HG02798 (cell line): ENCODE measurements at regions not wholly inside any gene's neighbourhood (a gene's known extent, or its start where the extent isn't known, plus 50 kb on each side); places are given as distances from the start of the nearest gene placed in this dataset.
"Not testable (repeated sequence)": the region's sequence is repeated elsewhere in the genome, so short reads cannot be mapped to it uniquely, and the experiment has no call there.

Experiments used
- ATAC-seq: cut with Tn5 transposase; IDR thresholded peaks from one replicate; pipeline ENCODE4 v1.9.1; 2021; ENCODE audit warnings: mild to moderate bottlenecking; ENCODE audit not compliant: unreplicated experiment, poor library complexity

DNA sequence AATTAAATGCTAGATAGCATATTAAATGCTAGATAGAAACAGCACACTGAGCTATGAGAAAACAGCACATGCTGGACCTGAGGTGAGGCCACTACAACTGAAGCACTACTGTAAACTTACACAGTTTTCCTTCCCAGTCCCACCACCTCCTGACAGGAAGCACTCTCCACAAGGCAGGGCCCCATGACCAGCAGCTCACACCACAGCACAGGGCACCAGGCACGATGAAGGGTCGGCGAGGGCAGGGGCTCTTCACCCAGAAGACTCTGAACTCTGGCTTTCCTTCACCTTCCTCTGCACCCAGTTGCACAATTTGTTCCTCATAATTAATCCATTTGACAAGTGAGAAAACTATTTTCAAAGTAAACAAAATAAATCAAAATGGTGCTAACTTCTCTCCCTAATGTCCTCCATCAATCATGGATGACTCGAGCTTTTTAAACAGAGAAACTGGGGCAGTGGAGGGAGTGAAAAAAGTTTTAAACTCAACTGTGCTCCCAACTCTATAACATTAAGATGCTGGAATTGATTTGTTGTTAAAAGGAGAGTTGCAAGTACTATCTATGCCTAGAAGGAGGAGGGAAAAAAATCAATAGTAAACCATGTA lies 568.7 kb downstream of the UQCRFS1 start:
- ATAC-seq = no peak

DNA sequence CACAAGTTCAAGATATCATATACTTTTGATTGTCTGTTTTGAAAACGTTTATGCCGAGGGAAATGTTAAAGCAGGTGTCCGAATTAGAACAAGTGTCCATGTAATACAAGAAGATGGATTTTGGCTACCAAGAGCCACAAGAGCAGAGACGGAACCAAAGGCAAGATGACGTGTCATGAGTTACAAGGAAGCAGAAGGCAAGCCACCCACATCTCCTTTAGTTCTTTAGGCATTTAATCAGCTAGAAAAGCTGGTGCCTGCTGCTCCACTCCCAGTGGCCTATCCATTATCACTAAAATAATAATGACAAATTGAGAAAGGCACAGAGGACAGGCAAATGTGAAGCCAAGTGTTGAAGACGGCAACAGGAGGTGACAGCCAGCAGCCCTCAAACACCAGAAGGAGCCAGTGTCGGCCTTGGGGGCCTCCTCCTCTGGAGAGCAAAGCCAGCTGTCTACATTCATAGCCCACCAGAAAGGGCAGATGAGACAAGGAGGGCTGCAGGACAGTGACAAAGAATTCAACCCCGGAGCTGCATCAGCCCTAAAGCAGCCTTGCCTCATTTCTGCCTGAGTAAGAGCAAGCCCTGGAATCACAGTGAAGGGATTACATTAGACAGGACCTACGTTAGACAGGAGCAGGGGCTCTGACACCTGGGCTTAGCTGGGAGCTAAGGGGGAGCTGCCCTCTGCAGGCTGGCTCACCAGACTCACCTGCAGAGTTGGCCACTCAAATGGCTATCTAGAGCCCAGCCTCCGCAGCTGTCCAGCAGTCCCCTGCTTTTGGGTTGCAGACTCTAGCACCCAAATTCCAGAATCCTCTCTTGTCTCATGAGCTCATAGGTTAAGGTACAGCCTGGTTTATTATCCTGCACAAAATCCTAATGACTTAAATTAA lies 569.9 kb downstream of the UQCRFS1 start:
- no peak for ATAC-seq

DNA sequence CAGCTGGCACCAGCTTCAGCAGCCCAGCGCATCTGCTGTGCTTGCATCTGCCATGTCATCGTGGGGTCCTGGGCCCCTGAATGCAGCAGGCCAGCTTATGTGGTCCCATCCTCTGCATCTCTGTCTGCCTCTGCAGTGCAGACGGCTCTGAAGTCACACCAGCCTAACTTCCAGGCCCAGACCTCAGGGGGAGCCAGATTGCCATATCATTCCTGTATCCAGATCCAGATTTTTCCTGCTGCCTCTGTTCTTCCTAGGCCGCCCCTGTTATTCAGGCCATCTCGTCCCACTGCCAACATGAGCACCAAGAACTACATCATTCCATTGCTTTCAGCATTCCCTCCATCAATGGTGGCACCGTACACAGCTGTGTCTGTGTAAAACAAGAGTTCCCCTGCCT lies 571.6 kb downstream of the UQCRFS1 start:
- no peak for ATAC-seq

DNA sequence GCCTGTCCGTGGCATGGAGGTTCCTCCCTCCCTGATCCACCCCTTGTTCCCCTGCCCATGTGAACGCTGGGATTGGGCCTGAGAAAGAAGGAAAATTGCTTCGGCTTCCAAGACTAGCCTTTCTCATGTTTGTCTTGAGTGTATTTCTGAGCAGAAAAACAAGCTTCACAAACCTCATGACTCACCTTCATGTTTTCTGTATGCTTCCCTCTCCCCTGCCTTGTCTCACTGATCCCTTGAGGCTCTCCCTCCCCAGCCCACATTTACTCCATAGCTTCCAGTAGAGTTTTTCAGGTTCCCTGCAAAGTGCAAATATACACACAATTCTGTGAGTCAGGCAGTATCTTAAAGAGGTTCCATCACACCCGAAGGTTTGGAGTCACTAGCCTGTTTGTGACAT lies 572.4 kb downstream of the UQCRFS1 start:
- ATAC-seq = no peak

DNA sequence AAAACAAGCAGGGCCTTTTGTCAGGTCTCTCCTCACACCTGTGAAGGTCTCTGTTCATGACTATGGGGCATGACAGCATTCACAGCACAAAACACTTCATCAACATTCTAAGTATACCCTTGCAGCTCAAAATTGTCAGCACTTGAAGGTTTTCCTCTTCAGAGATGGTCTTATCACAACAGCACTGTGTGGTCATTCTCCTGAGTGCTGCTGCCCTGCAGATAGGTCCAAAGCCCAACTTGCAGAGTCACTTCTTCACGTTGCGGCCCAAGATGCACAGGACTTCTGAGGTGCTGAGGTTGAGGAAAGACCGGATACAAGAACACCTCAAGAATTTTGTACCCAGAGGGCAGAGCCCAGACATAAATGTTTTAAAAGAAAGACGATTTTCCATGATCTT lies 574.5 kb downstream of the UQCRFS1 start:
- no peak for ATAC-seq

DNA sequence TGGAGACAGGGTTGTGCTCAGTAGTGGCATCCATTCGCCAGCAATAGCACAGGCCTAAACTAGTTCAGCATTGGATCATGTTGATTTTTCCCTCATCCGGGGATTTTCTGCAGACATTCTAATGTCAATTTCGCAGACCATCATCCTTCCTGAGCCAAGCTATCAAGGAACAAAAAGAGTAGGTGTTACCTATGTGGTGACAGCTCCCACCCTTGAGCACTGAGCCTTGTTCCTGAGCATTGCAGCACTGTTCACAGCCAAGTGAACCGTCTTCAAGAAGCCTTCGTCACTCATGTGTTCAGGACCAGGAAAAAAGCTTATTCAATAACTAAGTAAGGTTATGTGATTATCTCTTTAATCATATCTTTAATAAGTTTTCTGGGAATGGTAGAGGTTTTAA lies 576.2 kb downstream of the UQCRFS1 start:
- no peak for ATAC-seq

DNA sequence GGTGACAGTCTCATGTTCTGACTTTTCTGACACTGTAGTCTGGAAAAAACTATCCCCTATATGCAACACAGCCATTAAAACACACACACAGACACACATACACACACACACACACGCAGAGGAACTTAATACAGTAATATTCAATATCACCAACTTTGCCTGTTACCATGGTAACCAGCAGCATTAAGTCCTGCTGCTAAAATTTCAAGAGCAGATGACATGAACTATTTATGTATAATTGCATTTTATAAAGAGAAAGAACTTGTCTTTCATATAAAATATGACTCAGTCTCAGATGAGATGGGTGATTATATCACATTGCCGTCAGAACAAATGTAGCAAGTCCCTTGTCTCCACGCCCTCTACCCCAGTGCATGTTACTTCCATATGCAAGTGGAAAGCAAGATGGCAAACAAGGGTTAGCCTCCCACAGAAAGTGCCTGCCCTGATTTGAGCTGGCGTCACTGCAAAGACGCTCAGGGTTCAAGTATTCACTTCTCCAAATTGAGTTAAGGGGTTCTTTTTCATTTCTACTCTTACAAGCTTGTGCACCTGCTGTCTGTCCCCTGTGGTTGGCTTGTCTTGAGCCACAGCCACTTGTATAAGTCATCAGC lies 576.8 kb downstream of the UQCRFS1 start:
- no peak for ATAC-seq

DNA sequence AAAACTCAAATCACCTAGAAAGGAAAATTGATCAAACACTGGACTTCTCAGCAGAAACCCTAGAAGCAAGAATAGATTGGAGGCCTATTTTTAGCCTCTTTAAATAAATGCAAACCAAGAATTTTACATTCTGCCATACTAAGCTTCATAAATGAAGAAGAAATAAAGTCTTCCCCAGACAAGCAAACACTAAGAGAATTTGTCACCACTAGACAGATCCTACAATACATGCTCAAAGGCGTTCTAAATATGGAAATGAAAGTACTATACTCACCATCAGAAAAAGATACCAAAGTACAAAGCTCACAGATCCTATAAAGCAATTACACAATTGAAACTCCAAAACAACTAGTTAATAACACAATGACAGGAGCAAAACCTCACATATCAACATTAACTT lies 578.1 kb downstream of the UQCRFS1 start:
- no peak for ATAC-seq

DNA sequence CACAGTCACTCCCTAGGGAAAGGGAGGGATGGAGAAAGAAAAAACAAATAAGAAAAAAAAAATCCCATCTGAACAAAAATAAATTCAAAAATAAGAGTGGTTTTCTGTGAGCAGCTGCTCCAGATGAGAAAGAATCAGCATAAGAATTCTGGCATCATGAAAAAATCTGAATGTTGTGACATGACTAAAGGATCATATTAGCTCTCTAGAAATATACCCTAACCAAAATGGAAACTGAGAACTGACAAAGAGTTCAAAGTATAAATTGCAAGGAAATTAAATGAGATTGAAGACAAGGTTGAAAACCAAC lies 579.0 kb downstream of the UQCRFS1 start:
- ATAC-seq = no peak

DNA sequence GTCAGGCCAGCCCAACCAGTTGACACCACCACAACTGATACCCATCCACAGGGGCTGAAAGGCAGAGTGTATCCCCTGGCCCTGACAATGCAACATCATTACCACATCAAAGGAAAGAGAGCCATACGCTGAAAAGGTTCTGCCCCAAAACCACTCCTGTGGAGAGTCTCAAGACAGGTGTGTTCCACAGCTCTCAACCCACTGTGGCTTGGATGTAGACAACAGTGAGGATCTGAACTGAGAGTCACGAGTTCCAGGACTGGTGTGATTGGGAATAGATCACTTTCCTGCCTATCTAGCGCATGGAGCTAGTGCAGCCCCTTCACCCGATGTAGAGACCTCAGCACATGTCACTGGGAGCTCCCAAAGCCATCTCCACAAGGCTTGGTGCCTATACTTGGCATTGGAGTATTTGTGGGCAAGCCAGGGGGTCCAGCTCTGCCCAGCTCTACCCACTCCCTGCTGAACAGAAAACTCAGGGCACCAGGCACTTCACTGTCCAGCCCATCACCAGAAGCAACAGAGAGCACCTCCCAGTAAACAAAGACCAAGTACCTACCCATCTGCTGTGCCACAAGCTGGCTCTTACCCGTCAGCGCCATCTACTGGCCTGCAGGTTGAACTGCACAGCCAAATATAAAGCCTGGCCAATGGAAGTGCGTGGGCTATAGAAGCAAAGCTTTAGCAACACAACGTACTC lies 579.5 kb downstream of the UQCRFS1 start:
- ATAC-seq = no peak

DNA sequence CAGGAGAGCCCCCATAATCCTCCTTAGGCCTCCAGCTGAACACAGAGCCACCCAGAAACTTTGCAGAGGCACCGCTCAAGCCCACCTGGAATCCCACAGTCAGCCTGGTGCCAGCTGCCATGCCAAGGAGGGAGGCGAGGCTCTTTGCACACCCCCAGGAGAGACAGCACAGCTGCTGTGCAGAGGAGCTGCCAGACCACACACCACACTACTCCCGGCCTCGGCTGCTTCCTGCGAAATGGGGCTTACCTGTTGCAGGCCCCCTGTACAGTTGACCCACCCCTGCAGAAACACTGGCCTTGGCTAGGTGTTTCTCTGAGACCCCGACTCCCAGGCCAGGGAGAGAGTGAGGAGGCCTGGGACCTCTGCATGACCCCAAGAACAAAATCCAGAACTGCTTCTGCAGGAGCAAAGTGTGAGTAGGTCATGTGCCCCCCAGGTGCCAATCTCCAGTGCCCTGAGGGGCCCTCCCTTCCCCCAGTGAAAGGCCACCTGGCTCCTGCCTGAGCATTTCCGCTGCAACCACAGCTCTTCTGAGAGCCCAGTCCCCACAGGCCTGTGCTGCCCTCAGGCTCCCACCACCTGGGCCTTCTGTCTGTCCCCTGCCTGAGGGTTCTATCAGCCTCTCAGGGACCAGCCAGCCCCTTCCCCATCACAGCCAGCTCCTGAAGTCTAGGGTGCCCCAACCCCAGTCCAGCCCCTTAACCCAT lies 580.4 kb downstream of the UQCRFS1 start:
- no peak for ATAC-seq

DNA sequence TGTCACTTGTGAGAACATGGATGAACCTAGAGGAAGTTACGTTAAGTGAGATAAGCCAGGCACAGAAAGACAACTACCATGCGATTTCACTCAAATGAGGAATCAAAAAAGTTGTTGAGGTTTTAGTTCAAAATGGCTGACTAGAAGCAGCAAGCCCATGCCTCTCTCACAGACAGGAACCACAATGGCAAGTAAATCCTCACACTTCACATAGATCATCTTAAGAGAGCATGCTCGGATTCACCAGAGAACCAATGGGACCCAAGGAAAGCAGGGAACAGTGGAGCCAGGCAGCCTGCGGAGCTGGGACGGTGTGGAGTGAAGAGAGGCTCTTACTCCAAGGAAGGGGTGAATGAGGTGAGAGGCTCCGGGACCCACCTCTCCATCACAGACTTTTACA lies 581.0 kb downstream of the UQCRFS1 start:
- ATAC-seq = no peak

DNA sequence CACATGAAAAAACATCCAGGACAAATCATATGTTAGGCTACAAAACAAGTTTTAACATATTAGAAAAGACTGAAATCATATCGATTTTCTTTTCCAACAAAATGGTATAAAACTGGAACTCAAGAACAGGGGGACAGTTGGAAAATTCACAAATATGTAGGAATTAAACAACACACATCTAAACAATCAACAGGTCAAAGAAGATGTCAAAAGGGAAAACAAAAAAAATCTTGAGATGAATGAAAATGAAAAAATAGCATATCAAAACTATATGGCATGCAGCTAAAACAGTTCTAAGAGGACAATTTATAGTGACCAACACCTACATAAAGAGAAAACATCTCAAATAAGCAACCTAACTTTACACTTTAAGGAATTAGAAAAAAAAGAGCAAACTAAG lies 585.3 kb downstream of the UQCRFS1 start:
- no peak for ATAC-seq

DNA sequence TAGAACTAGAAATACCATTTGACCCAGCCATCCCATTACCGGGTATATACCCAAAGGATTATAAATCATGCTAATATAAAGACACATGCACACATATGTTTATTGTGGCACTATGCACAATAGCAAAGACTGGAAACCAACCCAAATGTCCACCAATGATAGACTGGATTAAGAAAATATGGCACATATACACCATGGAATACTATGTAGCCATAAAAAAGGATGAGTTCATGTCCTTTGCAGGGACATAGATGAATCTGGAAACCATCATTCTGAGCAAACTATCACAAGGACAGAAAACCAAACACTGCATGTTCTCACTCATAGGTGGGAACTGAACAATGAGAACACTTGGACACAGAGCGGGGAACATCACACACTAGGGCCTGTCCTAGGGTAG lies 586.5 kb downstream of the UQCRFS1 start:
- ATAC-seq = not testable (repeated sequence)

DNA sequence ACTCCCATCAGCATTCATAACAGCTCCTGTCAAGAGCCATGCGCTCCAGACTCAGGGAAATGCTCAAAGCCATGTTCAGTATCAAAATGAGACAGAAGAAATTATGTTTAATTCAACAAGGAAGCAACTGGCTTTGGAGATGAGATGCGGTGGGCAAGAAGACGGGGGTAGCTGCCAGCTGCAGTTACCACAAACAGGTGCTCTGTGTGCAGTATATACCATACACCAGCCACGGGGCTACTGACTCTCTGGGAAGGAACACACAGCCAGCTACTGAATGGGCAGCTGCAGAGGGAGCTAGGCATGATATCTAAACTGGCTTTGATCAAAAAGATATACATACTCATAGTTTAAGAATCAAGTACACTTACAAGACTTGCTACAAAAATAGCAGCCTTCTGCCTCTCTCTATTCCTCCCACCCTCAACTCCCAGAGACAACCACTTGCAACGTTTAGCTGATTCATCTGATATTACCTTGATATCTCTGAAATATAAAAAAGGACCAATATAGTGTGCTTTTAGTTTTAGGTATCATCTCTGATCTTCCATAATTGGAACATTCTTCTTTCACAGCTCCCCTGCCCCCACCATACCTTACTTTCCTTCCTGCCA lies 593.0 kb downstream of the UQCRFS1 start:
- no peak for ATAC-seq

DNA sequence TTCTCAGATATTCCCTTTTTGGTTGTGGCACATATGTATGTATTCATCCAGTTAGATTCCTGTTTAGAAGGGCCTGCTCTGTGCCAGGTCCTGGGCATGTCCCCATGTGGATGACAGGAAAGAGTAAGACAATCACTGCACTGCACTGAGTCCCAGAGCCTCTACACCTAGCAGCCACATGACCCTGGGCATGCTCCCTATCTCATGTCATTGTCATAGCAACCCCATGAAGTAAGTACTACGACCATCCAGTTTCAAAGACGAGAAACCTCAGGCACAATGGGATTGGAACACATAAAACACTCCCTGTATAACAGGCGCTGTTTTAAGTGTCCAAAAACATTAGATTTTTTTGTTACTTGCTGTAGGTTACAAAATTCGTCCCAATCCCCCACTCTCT lies 594.4 kb downstream of the UQCRFS1 start:
- ATAC-seq = no peak

DNA sequence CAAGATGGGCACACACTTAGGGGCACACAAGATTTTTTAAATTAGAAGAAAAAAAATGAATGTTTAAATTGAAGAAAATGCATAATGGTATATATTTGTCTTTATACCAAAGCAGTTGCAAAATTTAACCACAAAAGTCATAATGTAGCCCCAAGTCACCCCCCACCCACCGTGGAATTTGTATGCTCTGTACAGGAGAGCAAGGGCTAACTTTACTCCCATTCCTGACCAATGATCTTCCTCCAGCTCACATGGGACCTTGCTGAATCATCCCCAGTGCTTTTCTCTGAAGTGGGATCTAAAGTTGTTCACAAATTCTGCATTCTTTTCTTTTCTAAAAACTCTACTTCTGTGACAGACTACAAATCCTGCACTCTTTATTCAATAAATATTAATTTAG lies 597.0 kb downstream of the UQCRFS1 start:
- ATAC-seq = no peak

DNA sequence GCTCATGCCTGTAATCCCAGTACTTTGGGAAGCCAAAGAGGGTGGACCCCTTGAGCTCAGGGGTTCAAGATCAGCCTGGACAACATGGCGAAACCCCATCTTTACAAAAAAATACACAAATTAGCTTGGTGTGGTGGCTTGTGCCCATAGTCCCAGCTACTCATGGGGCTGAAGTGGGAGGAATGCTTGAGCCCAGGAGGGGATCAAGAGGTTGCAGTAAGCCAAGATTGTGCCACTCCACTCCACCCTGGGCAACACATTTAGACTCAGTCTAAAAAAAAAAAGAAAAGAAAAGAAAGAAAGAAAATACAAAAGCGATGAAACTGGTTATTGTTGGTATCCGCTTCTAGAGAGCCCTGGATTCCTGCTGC lies 597.4 kb downstream of the UQCRFS1 start:
- ATAC-seq = no peak

DNA sequence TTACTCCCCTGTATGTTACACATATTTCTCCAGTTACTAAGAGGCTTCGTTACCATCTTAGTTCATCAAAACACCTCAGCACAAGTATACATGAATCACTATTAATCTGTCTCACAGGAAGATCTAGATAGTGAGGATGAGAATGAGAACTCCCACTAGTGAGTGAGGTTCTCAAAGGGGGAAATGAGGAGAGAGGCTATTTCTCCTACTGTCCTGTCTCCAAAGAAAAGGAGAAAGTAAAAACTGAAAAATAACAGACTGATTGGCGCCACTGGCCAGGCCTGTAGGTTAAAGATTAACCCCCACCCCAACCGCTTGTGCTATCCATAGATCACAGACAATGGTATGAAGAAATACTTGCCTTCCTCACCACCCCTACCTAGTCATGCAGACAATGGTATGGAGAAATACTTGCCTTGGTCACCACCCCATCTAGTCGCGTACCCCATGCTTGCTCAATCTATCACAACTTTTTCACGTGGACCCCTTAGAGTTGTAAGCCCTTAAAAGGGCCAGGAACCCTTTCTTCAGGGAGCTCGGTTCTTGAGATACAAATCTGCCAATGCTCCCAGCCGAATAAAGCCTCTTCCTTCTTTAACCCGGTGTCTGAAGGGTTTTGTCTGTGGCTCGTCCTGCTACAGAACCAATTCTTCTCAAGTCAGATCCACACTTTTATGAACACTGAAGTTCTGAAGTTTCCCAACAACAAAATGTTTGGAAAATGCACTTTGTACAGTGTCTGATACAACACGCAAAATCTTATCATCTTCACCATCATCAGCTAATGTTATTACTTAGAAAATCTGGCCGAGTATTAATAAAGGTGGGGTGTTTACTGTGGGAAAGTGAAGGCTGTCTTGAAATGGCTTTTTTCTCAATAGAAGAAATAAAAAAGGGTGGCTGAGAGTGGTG lies 598.1 kb downstream of the UQCRFS1 start:
- no peak for ATAC-seq
